HG03108 (cell line): ENCODE measurements at regions not wholly inside any gene's neighbourhood (a gene's known extent, or its start where the extent isn't known, plus 50 kb on each side); places are given as distances from the start of the nearest gene placed in this dataset.
"Not testable (repeated sequence)": the region's sequence is repeated elsewhere in the genome, so short reads cannot be mapped to it uniquely, and the experiment has no call there.

Source experiments
- ATAC-seq: cut with Tn5 transposase; IDR thresholded peaks from one replicate; pipeline ENCODE4 v1.9.1; 2021; ENCODE audit warnings: moderate library complexity; ENCODE audit not compliant: unreplicated experiment

DNA sequence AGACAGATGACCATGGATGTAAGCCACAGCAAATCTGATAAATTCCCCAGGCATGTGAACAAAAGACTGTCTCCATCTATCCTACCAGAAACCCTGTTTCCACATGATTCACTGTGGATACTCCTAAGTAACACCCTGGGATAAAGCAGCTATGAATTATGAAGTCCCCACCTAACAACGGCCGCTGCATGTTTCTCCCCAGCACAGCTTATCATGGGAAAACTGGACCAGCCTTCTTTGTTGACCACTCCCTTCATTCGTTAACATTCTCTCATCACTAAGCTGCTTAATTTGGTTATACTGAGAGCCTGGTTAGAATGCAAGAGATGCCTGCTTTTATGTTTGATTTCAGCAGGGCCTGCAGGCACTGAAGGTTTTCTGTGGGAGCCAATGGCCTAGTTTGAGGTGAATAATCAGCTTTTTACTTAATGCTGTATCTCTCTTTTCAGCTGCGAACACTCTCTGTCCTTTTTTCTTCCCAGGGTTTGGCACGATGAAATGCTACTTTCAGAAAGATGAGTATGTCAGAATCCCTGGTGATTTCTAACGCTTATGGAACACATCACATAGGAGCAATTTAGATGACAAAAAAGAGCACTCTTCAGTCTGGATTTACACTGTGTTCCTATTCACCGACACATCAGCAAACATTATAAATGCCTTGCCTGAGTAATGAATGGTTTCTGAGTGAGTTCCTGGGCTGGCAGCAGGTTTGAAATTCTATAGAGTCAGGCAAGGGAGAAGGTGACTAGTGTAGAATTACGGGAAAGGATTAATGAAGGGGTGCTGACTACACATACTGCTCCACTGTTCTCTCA is 318.4 kb upstream of the ZNF608 start:
- no peak for ATAC-seq

- no peak for ATAC-seq
Observed at GRCh38 chr5:125065741-125066140, 319.3 kb upstream of the ZNF608 start.

GRCh38 chr5:125070961-125071360 is 324.5 kb upstream of the ZNF608 start:
- no peak for ATAC-seq

DNA sequence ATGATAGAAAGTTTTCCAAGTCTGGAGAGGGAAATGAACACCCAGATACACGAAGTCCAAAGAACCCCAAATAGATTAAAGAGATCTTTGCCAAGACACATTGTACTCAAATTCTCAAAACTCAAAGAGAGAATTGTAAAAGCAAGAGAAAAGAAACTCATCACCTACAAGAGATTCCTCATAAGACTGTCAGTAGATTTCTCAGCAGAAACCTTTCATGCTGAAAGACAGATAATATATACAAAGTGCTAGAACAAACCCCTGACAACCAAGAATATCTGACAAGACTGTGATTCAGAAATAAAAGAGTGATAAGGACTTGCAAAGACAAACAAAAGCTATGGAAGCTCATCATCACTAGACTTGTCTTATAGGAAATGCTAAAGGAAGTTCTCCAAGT is 326.7 kb upstream of the ZNF608 start:
- no peak for ATAC-seq

GRCh38 chr5:125075567-125075966 is 329.1 kb upstream of the ZNF608 start:
- ATAC-seq, result no peak

GRCh38 chr5:125079028-125079427 is 332.6 kb upstream of the ZNF608 start:
- not testable (repeated sequence) for ATAC-seq

DNA sequence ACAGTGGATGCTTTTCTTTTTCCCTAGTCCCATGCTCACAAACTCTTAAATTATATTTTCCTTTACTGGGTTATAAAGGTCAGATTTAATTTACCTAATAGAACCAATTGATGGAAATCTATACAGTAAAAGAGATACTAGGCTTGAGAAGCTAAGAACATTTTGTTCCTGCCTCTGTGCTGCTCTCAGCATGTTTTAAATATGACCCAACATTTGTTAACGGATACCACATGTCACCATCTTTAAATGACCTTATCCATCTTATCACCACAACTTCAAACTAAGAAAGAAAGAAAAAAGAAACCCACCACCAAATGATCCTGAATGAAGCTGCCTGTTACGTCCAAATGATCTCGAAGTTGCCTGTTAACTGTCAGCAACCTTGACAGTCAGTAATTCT is 334.7 kb upstream of the ZNF608 start:
- no peak for ATAC-seq

DNA sequence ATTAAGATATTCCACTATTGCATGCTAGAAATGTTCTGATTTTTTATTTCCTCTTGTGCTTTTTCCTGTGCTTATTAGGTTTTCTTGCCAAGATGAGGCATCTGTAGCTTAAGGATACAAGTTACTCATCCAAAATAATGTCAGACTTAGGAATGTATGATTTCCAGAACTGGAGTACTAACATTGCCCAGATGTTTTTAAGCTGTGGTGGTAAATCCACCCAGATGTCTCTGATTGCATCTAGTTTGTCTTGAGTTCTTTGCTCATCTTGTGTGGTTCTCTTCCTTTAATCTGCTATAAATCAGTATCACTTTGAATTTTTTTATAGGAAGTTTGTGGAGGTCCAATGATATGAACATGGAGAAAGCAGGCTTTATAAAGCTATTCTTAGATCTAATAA is 337.5 kb upstream of the ZNF608 start:
- ATAC-seq, result no peak

- no peak for ATAC-seq
Observed at GRCh38 chr5:125085797-125086505, 339.5 kb upstream of the ZNF608 start.

- no peak for ATAC-seq
Observed at GRCh38 chr5:125088522-125089105, 342.2 kb upstream of the ZNF608 start.

GRCh38 chr5:125092138-125092537 is 345.7 kb upstream of the ZNF608 start:
- not testable (repeated sequence) for ATAC-seq

DNA sequence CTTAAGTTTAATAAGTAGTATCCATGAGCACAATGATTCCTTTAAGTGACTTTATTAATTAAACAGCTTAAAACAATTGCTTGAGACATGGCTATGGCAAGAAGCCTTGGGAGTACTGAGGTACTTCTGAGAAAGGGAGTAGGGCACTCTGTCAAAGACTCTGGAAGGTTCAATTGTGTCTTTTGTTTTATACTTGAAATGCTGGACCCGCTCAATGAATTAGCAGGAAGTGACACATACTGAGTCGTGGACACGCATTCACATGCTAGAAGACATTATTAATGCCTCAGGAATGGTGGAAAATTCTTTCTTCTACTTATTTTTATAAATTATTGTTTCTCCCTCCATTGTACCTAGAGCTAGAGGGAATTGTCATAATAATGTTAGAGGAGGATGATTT is 347.3 kb upstream of the ZNF608 start:
- no peak for ATAC-seq

DNA sequence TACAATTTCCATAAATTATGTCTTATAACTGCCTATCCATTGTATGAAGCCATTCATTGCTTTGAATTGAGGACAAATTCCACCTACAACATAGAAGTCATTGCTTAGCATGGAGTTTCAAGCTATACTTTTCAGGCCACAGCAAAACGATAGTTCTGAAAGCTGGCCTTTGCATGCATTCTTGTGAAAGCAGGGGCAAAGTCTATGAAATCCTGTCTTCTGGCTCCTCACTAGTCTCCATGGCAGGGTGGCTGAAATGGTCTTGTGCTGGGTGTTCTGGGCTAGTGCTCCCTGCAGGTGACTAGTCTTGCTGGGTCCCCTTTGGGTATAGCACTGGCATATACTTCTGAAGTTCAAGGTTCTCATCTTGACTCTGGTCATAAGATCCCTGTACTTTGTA is 353.9 kb upstream of the ZNF608 start:
- no peak for ATAC-seq

GRCh38 chr5:125100951-125101350 is 354.5 kb upstream of the ZNF608 start:
- no peak for ATAC-seq

GRCh38 chr5:125103459-125103858 is 357.0 kb upstream of the ZNF608 start:
- no peak for ATAC-seq

- no peak for ATAC-seq
Observed at GRCh38 chr5:125106271-125106670, 359.8 kb upstream of the ZNF608 start.

- ATAC-seq, result no peak
Observed at GRCh38 chr5:125106881-125107280, 360.4 kb upstream of the ZNF608 start.

DNA sequence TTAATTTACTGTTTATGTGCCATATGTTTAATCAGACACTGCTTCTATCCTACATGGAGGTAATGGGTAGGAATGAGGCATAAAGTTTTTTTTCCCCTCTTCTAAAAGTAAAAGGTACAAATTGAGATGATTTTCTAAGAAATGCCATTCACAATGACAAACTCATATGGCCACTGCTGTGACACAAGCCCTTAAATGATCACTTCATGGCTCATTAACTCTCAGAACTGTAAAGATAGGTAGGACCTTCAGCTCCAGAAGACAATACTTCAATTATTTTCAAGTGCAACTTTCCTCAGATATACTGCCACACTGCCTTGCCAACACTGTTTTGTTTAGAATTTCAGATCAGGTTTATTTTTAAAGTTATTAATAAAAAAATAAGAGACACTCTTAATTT is 362.9 kb upstream of the ZNF608 start:
- no peak for ATAC-seq

DNA sequence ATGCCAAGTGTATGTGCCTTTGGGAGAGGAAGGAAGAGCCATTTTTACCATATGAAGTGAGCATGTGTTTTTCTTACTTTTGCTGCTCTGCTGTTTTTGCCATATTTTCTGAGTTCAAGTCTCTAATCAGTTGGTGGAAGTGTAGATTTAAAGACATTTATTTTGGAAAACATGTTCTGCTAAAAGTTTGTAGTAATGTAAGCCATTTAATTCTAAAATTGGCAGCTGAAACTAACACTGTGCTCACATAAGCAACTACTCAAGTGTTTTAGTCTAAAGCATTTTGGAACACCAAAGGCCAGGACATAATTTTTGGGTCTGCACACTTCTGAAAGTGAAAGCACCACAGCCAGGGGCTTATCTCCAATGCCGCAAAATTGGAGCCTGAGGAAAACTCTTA is 363.4 kb upstream of the ZNF608 start:
- ATAC-seq, result no peak

GRCh38 chr5:125112196-125112595 is 365.8 kb upstream of the ZNF608 start:
- ATAC-seq, result no peak

GRCh38 chr5:125113328-125113727 is 366.9 kb upstream of the ZNF608 start:
- peak; percentile 79 for ATAC-seq

DNA sequence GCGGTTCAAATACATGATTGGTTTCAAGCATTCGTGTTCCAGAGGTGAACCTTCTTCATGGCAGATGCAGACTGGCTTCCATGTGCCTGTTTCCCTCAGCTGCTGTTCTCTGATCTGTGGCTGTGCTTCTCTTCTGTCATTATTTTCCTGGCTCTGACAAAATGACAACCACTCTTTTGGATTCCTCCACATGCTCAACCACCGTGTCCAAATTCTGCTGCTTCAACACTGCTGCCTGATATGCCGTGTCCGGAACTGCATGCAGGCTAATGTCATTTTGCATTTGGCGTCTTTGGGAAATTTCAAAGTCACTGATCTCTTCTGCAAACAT is 368.7 kb upstream of the ZNF608 start:
- ATAC-seq, result no peak
